Nephron (organoid): ENCODE measurements at regions not wholly inside any gene's neighbourhood (a gene's known extent, or its start where the extent isn't known, plus 50 kb on each side); places are given as distances from the start of the nearest gene placed in this dataset.

Experiments used
- H3K27ac Mint-ChIP-seq, 3 experiments: 2 replicates each; pipeline ENCODE4 v1.8.0; 2020; ENCODE audit warnings: mixed read lengths in 3 of 3, mild to moderate bottlenecking in 2 of 3, moderate library complexity in 1 of 3
- H3K27me3 Mint-ChIP-seq: 2 replicates; pipeline ENCODE4 v1.8.0; 2021; ENCODE audit warnings: low read depth, mild to moderate bottlenecking, moderate library complexity, mixed read lengths
- H3K36me3 Mint-ChIP-seq: 2 replicates; pipeline ENCODE4 v1.8.0; 2020; ENCODE audit warnings: low read depth, mixed read lengths
- H3K4me1 Mint-ChIP-seq: 2 replicates; pipeline ENCODE4 v1.8.0; 2020; ENCODE audit warnings: mixed read lengths
- H3K4me3 Mint-ChIP-seq, 3 experiments: 2 replicates each; pipeline ENCODE4 v1.8.0; 2020; ENCODE audit warnings: mild to moderate bottlenecking in 3 of 3, mixed read lengths in 3 of 3, moderate library complexity in 2 of 3
- H3K9me3 Mint-ChIP-seq: 2 replicates; pipeline ENCODE4 v1.8.0; 2020; ENCODE audit warnings: mixed read lengths
- TF ChIP-seq, protein P1 (sequence below), 3 experiments: fragments of 200-600 bp; sonication (generic); IDR thresholded peaks; one replicate each; pipeline ENCODE4 v1.5.0; 2021; ENCODE audit warnings: antibody characterized with exemption in 3 of 3; ENCODE audit not compliant: unreplicated experiment in 3 of 3

DNA sequence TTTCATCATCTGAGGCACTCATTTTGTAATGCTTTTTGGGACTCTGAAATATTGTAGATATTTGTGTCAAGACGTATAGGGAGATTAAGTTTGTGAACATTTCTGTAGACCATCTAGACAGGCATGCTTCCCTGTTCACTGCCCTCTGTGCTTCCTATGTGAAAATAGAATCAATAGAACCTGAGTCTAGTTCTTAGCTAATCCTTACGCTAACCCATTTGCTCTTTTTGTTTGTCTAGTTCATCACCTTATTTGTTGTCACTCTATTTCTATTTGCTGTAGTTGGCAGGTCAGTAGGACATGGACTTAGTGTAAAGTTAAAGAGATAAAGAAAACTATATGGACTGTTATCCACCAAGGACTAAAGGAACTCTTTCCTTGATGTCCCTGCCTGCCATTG lies 1755.2 kb downstream of the C4orf33 start:
- TF ChIP-seq, protein P1, sequence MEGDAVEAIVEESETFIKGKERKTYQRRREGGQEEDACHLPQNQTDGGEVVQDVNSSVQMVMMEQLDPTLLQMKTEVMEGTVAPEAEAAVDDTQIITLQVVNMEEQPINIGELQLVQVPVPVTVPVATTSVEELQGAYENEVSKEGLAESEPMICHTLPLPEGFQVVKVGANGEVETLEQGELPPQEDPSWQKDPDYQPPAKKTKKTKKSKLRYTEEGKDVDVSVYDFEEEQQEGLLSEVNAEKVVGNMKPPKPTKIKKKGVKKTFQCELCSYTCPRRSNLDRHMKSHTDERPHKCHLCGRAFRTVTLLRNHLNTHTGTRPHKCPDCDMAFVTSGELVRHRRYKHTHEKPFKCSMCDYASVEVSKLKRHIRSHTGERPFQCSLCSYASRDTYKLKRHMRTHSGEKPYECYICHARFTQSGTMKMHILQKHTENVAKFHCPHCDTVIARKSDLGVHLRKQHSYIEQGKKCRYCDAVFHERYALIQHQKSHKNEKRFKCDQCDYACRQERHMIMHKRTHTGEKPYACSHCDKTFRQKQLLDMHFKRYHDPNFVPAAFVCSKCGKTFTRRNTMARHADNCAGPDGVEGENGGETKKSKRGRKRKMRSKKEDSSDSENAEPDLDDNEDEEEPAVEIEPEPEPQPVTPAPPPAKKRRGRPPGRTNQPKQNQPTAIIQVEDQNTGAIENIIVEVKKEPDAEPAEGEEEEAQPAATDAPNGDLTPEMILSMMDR (IDR thresholded peaks at IDR 0.05; ENCODE audit: unreplicated experiment in 3 of 3), result no peak
- Mint-ChIP-seq H3K4me3 (no peak overlapping the region), H3K27me3 (no peaks in the 10 kb centered on the region), H3K4me1 (peaks cover 32% of the 10 kb centered on the region), H3K36me3 (no peaks in the 10 kb centered on the region), H3K27ac (peak overlapping the region in 2 of 3 experiments; percentile 95 to 98), H3K9me3 (peaks cover 3% of the 10 kb centered on the region)

DNA sequence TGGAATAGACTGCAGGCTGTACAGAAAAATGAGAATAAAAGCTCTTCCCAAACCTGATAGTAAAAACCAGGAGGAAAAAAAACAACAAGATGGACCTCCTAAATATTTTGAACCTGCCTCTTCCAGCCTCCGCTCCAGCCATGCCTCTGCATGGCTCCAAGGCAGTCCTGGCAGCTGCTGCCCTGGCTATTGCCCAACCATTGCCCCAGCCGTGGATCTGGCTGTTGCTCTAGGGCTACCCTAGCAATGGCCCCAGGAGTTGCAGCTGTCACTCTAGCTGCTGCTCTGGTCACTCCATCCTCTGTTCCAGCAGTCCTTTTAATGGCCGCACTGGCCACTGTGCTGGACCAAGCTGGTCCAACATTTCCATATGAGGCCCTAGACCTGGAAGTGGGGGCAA lies 1756.0 kb downstream of the C4orf33 start:
- Mint-ChIP-seq H3K36me3 (no peaks in the 10 kb centered on the region), H3K4me1 (peaks cover 32% of the 10 kb centered on the region), H3K9me3 (peaks cover 2% of the 10 kb centered on the region), H3K4me3 (no peak overlapping the region), H3K27ac (peak overlapping the region in 1 of 3 experiments; percentile 95), H3K27me3 (no peaks in the 10 kb centered on the region)
- TF ChIP-seq, protein P1 (IDR thresholded peaks at IDR 0.05; ENCODE audit: unreplicated experiment in 3 of 3), result no peak

DNA sequence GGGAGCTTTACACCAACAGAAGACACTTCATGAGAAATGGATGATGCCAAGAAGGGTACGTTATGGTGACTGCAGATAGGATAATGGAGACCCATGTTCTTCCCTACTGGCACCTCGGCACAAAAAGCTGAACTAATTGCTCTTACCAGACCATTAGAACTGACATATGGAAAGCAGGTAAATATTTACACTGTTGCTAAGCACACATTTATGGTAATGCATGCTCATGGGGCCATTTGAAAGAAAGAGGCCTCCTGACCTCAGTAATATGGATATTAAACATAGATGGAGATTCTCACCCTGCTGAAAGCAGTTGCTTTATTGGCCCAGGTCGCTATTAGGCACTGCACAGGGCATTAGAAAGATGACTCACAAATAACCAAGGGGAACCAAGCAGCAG lies 1759.6 kb downstream of the C4orf33 start:
- Mint-ChIP-seq H3K9me3 (no peaks in the 10 kb centered on the region), H3K4me3 (no peak overlapping the region), H3K36me3 (no peaks in the 10 kb centered on the region), H3K27ac (no peak overlapping the region), H3K4me1 (peaks cover 15% of the 10 kb centered on the region), H3K27me3 (no peaks in the 10 kb centered on the region)
- TF ChIP-seq, protein P1 (IDR thresholded peaks at IDR 0.05; ENCODE audit: unreplicated experiment in 3 of 3), result no peak

DNA sequence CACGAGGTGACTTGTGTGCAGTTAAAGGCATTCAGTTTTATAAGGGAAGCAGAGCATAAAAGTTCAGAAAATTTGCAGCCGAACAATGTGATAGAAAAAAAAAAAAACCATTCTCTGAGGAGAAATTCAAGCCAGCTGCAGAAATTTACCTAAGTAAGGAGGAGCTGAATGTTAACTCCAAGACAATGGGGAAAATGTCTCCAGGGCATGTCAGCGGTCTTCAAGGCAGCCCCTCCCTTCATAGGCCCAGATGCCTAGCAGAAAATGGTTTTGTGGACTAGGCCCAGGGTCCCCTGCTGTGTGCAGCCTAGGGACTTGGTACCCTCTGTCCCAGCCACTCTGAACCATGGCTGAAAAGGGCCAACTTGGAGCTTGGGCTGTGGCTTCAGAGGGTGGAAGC lies 1764.0 kb downstream of the C4orf33 start:
- Mint-ChIP-seq H3K36me3 (no peaks in the 10 kb centered on the region), H3K4me3 (no peak overlapping the region), H3K27ac (no peak overlapping the region)

DNA sequence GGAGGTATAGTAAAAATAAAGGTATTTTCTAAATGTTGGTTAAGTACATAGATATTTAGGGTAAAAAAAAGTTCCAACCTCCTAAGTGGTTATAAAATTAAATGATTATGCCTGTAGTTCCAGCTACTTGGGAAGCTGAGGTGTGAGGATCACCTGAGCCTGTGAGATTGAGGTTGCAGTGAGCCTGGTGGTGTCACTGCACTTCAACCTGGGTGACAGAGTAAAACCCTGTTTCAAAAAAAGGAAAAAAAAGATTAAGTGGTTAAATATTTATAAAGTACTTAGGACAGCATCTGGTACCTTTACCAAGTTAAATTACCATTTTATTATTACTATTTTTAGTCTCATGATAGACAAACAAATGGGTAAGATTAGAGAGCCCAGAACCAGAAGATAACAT lies 1801.0 kb downstream of the C4orf33 start:
- H3K27ac Mint-ChIP-seq, result no peak overlapping the region
- no peaks in the 10 kb centered on the region for H3K36me3 Mint-ChIP-seq
- no peaks in the 10 kb centered on the region for H3K27me3 Mint-ChIP-seq
- TF ChIP-seq, protein P1 (IDR thresholded peaks at IDR 0.05; ENCODE audit: unreplicated experiment in 3 of 3), result no peak
- no peaks in the 10 kb centered on the region for H3K9me3 Mint-ChIP-seq
- H3K4me1 Mint-ChIP-seq, result no peaks in the 10 kb centered on the region
- H3K4me3 Mint-ChIP-seq, result no peak overlapping the region

More for the DNA sequence above, 1764.0 kb downstream of the C4orf33 start:
- TF ChIP-seq, protein P1 (IDR thresholded peaks at IDR 0.05; ENCODE audit: unreplicated experiment in 3 of 3), result no peak
- no peaks in the 10 kb centered on the region for H3K27me3 Mint-ChIP-seq
- H3K4me1 Mint-ChIP-seq, result no peaks in the 10 kb centered on the region
- H3K9me3 Mint-ChIP-seq, result no peaks in the 10 kb centered on the region

DNA sequence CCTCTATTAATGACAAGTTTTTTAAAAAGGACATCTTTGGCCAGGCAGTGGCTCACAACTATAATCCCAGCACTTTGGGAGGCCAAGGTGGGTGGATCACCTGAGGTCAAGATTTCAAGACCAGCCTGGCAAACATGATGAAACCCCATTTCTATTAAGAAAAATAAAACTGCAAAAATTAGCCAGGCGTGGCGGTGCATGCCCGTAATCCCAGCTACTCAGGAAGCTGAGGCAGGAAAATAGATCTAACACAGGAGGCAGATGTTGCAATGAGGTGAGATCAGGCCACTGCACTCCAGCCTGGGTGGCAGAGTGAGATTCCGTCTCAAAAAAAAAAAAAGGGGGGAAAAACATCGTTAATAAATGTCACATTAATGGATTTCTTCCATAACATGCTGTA lies 1805.4 kb downstream of the C4orf33 start:
- TF ChIP-seq, protein P1 (IDR thresholded peaks at IDR 0.05; ENCODE audit: unreplicated experiment in 3 of 3), result no peak
- no peak overlapping the region for H3K27ac Mint-ChIP-seq
- H3K4me3 Mint-ChIP-seq, result no peak overlapping the region

More for the DNA sequence above, 1805.4 kb downstream of the C4orf33 start:
- Mint-ChIP-seq H3K9me3 (no peaks in the 10 kb centered on the region), H3K27me3 (no peaks in the 10 kb centered on the region), H3K36me3 (no peaks in the 10 kb centered on the region), H3K4me1 (no peaks in the 10 kb centered on the region)
